IPS DF 19.7 (cell line): ENCODE measurements at regions not wholly inside any gene's neighbourhood (a gene's known extent, or its start where the extent isn't known, plus 50 kb on each side); places are given as distances from the start of the nearest gene placed in this dataset.
"Not testable (repeated sequence)": the region's sequence is repeated elsewhere in the genome, so short reads cannot be mapped to it uniquely, and the experiment has no call there.

Experiments used
- DNase-seq: peaks from one replicate; pipeline ENCODE4 v3.0.0-alpha.2; 2013; ENCODE audit warnings: low read depth, low spot score

- DNase-seq, result no peak
Observed at GRCh38 chr6:20340068-20340848, 61.4 kb upstream of the E2F3 start.

- no peak for DNase-seq
Observed at GRCh38 chr6:20341096-20341495, 60.6 kb upstream of the E2F3 start.

- DNase-seq, result no peak
Observed at GRCh38 chr6:20341564-20341963, 60.1 kb upstream of the E2F3 start.

- not testable (repeated sequence) for DNase-seq
Observed at GRCh38 chr6:20346948-20347347, 54.7 kb upstream of the E2F3 start.

- DNase-seq, result no peak
Observed at GRCh38 chr6:20348041-20348440, 53.6 kb upstream of the E2F3 start.

- no peak for DNase-seq
Observed at GRCh38 chr6:20349225-20349624, 52.5 kb upstream of the E2F3 start.

GRCh38 chr6:20350215-20350614 is 51.5 kb upstream of the E2F3 start:
- DNase-seq, result no peak

- DNase-seq, result no peak
Observed at GRCh38 chr6:20351534-20351933, 50.1 kb upstream of the E2F3 start.
